Endothelial cell (in vitro differentiated cells): ENCODE measurements at regions not wholly inside any gene's neighbourhood (a gene's known extent, or its start where the extent isn't known, plus 50 kb on each side); places are given as distances from the start of the nearest gene placed in this dataset.

ENCODE experiments used
- DNase-seq: peaks from one replicate; pipeline ENCODE4 v3.0.0; 2021; ENCODE audit warnings: low spot score
- H3K27ac Mint-ChIP-seq: one replicate; pipeline ENCODE4 v1.8.0; 2021; ENCODE audit warnings: mixed read lengths, inconsistent platforms; ENCODE audit not compliant: unreplicated experiment
- H3K27me3 Mint-ChIP-seq: one replicate; pipeline ENCODE4 v1.8.0; 2021; ENCODE audit warnings: mild to moderate bottlenecking, moderate library complexity, mixed read lengths, inconsistent platforms; ENCODE audit not compliant: unreplicated experiment
- H3K36me3 Mint-ChIP-seq: one replicate; pipeline ENCODE4 v1.8.0; 2021; ENCODE audit warnings: mild to moderate bottlenecking, low read depth, mixed read lengths, inconsistent platforms; ENCODE audit not compliant: unreplicated experiment
- H3K4me1 Mint-ChIP-seq: one replicate; pipeline ENCODE4 v1.8.0; 2021; ENCODE audit warnings: mild to moderate bottlenecking, mixed read lengths, inconsistent platforms; ENCODE audit not compliant: unreplicated experiment
- H3K4me3 Mint-ChIP-seq: one replicate; pipeline ENCODE4 v1.8.0; 2021; ENCODE audit warnings: mild to moderate bottlenecking, mixed read lengths, inconsistent platforms; ENCODE audit not compliant: unreplicated experiment
- H3K9me3 Mint-ChIP-seq: one replicate; pipeline ENCODE4 v1.8.0; 2021; ENCODE audit warnings: mixed read lengths, inconsistent platforms; ENCODE audit not compliant: unreplicated experiment
- CTCF ChIP-seq: fragments of 200-600 bp; sonication (generic); IDR thresholded peaks from one replicate; pipeline ENCODE4 v1.5.0; 2021; ENCODE audit warnings: antibody characterized with exemption; ENCODE audit not compliant: unreplicated experiment

DNA sequence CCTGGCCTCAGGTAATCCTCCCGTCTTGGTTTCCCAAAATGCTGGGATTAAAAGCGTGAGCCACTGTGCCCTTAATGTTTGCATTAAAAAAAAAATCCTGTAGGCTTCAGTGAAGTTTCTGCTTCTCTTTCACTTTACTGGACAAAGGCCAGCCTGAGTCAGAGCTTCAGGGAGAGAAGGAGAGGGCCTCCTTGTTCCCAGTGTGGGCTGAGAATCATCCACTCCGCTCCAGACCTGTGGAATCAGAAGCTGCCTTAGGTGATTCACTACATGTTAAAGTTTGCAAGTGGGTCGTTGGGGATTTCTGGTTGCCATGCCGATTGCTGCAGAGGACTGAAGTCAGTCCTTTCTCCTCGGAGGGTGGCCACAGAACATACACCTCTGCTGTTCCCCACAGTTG is 113.3 kb upstream of the EEF1E1 start:
- no peak for DNase-seq
- H3K27ac Mint-ChIP-seq: no peak overlapping the region
- no peaks in the 10 kb centered on the region for H3K9me3 Mint-ChIP-seq
- no peak for TF ChIP-seq CTCF
- no peaks in the 10 kb centered on the region for H3K27me3 Mint-ChIP-seq
- no peaks in the 10 kb centered on the region for H3K36me3 Mint-ChIP-seq
- no peak overlapping the region for H3K4me3 Mint-ChIP-seq
- H3K4me1 Mint-ChIP-seq: no peaks in the 10 kb centered on the region

- Mint-ChIP-seq H3K4me1 (no peaks in the 10 kb centered on the region), H3K9me3 (no peaks in the 10 kb centered on the region), H3K27me3 (no peaks in the 10 kb centered on the region), H3K4me3 (no peak overlapping the region), H3K27ac (no peak overlapping the region), H3K36me3 (no peaks in the 10 kb centered on the region)
- no peak for DNase-seq
- TF ChIP-seq CTCF: no peak
These were observed 111.6 kb upstream of the EEF1E1 start for GRCh38 chr6:8213995-8214394.

GRCh38 chr6:8212720-8213434 is 110.5 kb upstream of the EEF1E1 start:
- no peaks in the 10 kb centered on the region for H3K9me3 Mint-ChIP-seq
- H3K4me1 Mint-ChIP-seq: no peaks in the 10 kb centered on the region
- TF ChIP-seq CTCF: no peak
- H3K27me3 Mint-ChIP-seq: no peaks in the 10 kb centered on the region
- no peaks in the 10 kb centered on the region for H3K36me3 Mint-ChIP-seq
- DNase-seq: no peak
- no peak overlapping the region for H3K27ac Mint-ChIP-seq
- no peak overlapping the region for H3K4me3 Mint-ChIP-seq

GRCh38 chr6:8207869-8208191 is 105.5 kb upstream of the EEF1E1 start:
- H3K27ac Mint-ChIP-seq: no peak overlapping the region

More at GRCh38 chr6:8207869-8208191, 105.5 kb upstream of the EEF1E1 start:
- Mint-ChIP-seq H3K4me1 (peaks cover 4% of the 10 kb centered on the region), H3K27me3 (no peaks in the 10 kb centered on the region), H3K9me3 (no peaks in the 10 kb centered on the region), H3K4me3 (no peak overlapping the region), H3K36me3 (no peaks in the 10 kb centered on the region)
- TF ChIP-seq CTCF: no peak
- DNase-seq: no peak
